CD4-positive, CD25-positive, alpha-beta regulatory T cell (primary cell): ENCODE measurements at regions not wholly inside any gene's neighbourhood (a gene's known extent, or its start where the extent isn't known, plus 50 kb on each side); places are given as distances from the start of the nearest gene placed in this dataset.
"Not testable (repeated sequence)": the region's sequence is repeated elsewhere in the genome, so short reads cannot be mapped to it uniquely, and the experiment has no call there.

ENCODE experiments used
- ATAC-seq, 2 donors: fragments of 150-1000 bp; cut with Tn5 transposase; one replicate each; pipeline ENCODE4 v1.10.0; 2021; ENCODE audit warnings: low read depth in 2 of 2, moderate number of reproducible peaks in 2 of 2, moderate library complexity in 1 of 2
- DNase-seq, 3 donors: peaks; one replicate each; pipeline versions ENCODE4 v3.0.0 to v3.0.0-alpha.2; 2012 to 2022; ENCODE audit warnings: mixed read lengths in 1 of 3
- H3K27ac ChIP-seq: one replicate; pipeline ENCODE4 v1.7.0; 2013; ENCODE audit warnings: mild to moderate bottlenecking, low read length; ENCODE audit not compliant: insufficient read depth, poor library complexity, severe bottlenecking
- H3K27me3 ChIP-seq: one replicate; pipeline ENCODE4 v1.7.0; 2013; ENCODE audit warnings: low read length; ENCODE audit not compliant: control insufficient read depth, insufficient read depth
- H3K36me3 ChIP-seq: one replicate; pipeline ENCODE4 v1.7.0; 2013; ENCODE audit warnings: mild to moderate bottlenecking, low read length, moderate library complexity; ENCODE audit not compliant: control insufficient read depth, insufficient read depth
- H3K4me1 ChIP-seq: 2 replicates; pipeline ENCODE4 v1.7.0; 2013; ENCODE audit warnings: mild to moderate bottlenecking, low read length; ENCODE audit not compliant: insufficient read depth, control insufficient read depth, poor library complexity, severe bottlenecking
- H3K4me3 ChIP-seq: one replicate; pipeline ENCODE4 v1.7.0; 2013; ENCODE audit warnings: low read depth, mild to moderate bottlenecking, low read length, moderate library complexity
- H3K9me3 ChIP-seq, 2 experiments: 1 replicate in 1 of 2; 2 replicates in 1 of 2; pipeline ENCODE4 v1.7.0; 2013; ENCODE audit warnings: low read length in 2 of 2, mild to moderate bottlenecking in 1 of 2, moderate library complexity in 1 of 2; ENCODE audit not compliant: control insufficient read depth in 2 of 2
- H3K27ac Mint-ChIP-seq, 3 donors: one replicate each; pipeline ENCODE4 v1.8.0; 2020 to 2022; ENCODE audit warnings: mild to moderate bottlenecking in 3 of 3, mixed read lengths in 3 of 3, moderate library complexity in 2 of 3
- H3K27me3 Mint-ChIP-seq: one replicate; pipeline ENCODE4 v1.8.0; 2022; ENCODE audit warnings: mild to moderate bottlenecking, mixed read lengths
- H3K36me3 Mint-ChIP-seq: one replicate; pipeline ENCODE4 v1.8.0; 2020; ENCODE audit warnings: mixed read lengths
- H3K4me1 Mint-ChIP-seq, 4 donors: one replicate each; pipeline ENCODE4 v1.8.0; 2020 to 2022; ENCODE audit warnings: mixed read lengths in 4 of 4, mild to moderate bottlenecking in 1 of 4
- H3K4me3 Mint-ChIP-seq, 4 donors: one replicate each; pipeline ENCODE4 v1.8.0; 2020 to 2022; ENCODE audit warnings: mild to moderate bottlenecking in 4 of 4, mixed read lengths in 4 of 4, moderate library complexity in 3 of 4
- H3K9me3 Mint-ChIP-seq, 7 donors: one replicate each; pipeline ENCODE4 v1.8.0; 2020 to 2022; ENCODE audit warnings: mixed read lengths in 7 of 7, mild to moderate bottlenecking in 3 of 7, moderate library complexity in 2 of 7

DNA sequence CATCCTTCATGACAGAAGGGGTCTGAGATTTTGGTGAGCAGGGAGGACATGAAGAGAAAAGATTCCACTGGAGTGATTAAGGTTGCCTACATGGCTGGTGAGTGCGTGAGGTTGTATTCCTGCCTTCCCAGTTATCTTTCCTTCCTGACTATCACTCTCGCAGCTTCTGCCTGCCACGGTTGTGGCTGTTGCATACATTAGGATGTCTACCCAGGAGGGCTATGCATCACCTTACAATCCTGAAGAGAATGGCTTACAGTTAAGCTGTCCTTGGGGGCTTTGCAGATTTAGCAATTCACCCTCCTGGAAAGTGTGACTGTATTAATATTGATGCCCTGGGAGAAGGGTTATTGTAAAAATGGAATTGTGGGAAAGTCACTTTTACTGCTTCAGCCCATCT, 571.0 kb downstream of the TSN start:
- H3K36me3 ChIP-seq: no peaks in the 10 kb centered on the region
- no peaks in the 10 kb centered on the region for H3K4me1 ChIP-seq
- Mint-ChIP-seq H3K27me3 (no peaks in the 10 kb centered on the region), H3K4me3 (no peak overlapping the region), H3K9me3 (peaks cover 0 to 2% (median 0%) of the 10 kb centered on the region in 7 donors), H3K4me1 (no peaks in the 10 kb centered on the region), H3K27ac (no peak overlapping the region), H3K36me3 (no peaks in the 10 kb centered on the region)
- no peak for DNase-seq
- no peaks in the 10 kb centered on the region for H3K9me3 ChIP-seq
- H3K27ac ChIP-seq: no peak overlapping the region
- no peaks in the 10 kb centered on the region for H3K27me3 ChIP-seq
- no peak for ATAC-seq
- H3K4me3 ChIP-seq: no peak overlapping the region

DNA sequence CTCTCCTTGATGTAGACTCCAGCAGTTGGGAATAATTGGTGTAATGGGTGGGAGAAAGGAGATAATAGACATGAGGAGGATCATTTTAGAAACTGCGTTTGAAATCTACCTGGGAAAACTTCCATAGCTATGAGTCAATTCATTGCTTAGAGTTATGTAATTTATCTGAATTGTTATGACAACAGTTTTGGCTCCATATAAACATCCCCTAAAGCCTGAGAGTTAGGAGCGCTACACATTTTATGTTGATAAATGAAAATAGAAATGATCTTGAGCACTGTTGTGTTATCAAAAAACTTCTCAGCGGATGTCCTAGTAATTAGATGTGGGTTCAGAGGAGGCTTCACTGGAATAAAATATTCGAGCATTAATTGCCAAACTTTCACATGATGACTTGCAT, 573.4 kb downstream of the TSN start:
- no peaks in the 10 kb centered on the region for H3K27me3 Mint-ChIP-seq
- H3K9me3 ChIP-seq: no peaks in the 10 kb centered on the region
- H3K27ac Mint-ChIP-seq: no peak overlapping the region
- H3K36me3 ChIP-seq: no peaks in the 10 kb centered on the region
- H3K9me3 Mint-ChIP-seq: peaks cover 0 to 2% (median 0%) of the 10 kb centered on the region in 7 donors
- no peaks in the 10 kb centered on the region for H3K4me1 ChIP-seq
- H3K4me1 Mint-ChIP-seq: no peaks in the 10 kb centered on the region
- no peak for ATAC-seq
- H3K27ac ChIP-seq: no peak overlapping the region
- no peaks in the 10 kb centered on the region for H3K27me3 ChIP-seq
- DNase-seq: no peak
- no peak overlapping the region for H3K4me3 Mint-ChIP-seq
- no peaks in the 10 kb centered on the region for H3K36me3 Mint-ChIP-seq
- H3K4me3 ChIP-seq: no peak overlapping the region

DNA sequence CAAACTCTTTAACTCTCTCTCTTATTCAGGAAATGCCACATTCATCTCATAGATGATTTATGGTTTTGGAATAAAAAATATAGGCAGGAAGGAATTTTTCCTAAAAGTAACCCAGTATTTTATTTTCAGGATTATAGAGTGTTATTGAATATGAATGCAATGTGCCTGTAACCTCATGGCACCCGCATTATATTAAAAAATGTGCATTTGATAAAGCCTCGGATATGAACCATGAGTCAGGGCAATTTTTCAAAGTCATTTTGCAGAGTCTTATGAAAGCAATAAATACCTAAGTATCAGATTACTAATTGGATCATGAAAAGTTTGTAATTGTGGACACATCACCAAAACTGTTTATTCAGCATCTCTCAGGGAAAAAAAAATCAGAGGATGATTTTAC, 573.8 kb downstream of the TSN start:
- H3K9me3 Mint-ChIP-seq: peaks cover 0 to 3% (median 0%) of the 10 kb centered on the region in 7 donors
- Histone ChIP-seq H3K36me3 (no peaks in the 10 kb centered on the region), H3K9me3 (no peaks in the 10 kb centered on the region), H3K27me3 (no peaks in the 10 kb centered on the region), H3K4me3 (no peak overlapping the region), H3K27ac (no peak overlapping the region), H3K4me1 (no peaks in the 10 kb centered on the region)
- H3K36me3 Mint-ChIP-seq: no peaks in the 10 kb centered on the region
- no peaks in the 10 kb centered on the region for H3K4me1 Mint-ChIP-seq
- no peak overlapping the region for H3K4me3 Mint-ChIP-seq
- DNase-seq (no peak), ATAC-seq (no peak)
- no peak overlapping the region for H3K27ac Mint-ChIP-seq
- H3K27me3 Mint-ChIP-seq: no peaks in the 10 kb centered on the region

DNA sequence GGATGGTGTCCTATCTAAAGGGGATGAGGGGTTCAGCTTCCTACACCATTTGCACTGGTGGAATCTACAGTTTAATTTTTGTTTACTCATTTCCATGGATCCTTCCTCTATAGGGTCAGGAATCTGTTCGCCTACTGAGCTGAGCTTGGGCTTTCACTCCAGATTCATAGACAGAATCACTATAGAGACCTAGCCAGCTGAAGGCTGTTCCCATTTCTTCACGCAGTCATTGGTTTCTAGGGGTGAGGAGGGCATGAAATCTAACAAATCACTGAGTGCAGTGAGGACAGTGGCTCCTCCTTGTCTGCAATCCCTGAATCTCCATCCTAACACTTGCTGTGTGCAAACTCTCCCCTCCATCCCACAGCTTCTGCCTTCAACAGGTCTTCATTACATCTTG, 578.5 kb downstream of the TSN start:
- Histone ChIP-seq H3K9me3 (no peaks in the 10 kb centered on the region), H3K36me3 (no peaks in the 10 kb centered on the region), H3K4me3 (no peak overlapping the region), H3K4me1 (no peaks in the 10 kb centered on the region), H3K27me3 (no peaks in the 10 kb centered on the region), H3K27ac (no peak overlapping the region)
- Mint-ChIP-seq H3K27me3 (no peaks in the 10 kb centered on the region), H3K4me3 (no peak overlapping the region), H3K27ac (no peak overlapping the region), H3K4me1 (no peaks in the 10 kb centered on the region), H3K9me3 (peaks cover 0 to 3% (median 0%) of the 10 kb centered on the region in 7 donors), H3K36me3 (no peaks in the 10 kb centered on the region)
- no peak for DNase-seq
- ATAC-seq: no peak

DNA sequence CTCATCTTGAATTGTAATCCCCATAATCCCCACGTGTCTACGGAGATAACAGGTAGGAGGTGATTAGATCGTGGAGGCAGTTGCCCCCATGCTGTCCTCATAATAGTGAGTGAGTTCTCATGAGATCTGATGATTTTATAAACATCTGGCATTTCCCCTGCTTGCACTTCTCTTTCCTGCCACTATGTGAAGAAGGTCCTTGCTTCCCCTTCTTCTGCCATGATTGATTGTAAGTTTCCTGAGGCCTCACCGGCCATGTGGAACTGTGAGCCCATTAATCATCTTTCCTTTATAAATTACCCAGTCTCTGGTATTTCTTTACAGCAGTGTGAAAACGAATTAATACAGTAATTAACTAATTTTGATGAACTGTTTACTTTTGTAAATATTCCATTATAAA, 582.5 kb downstream of the TSN start:
- Mint-ChIP-seq H3K4me1 (no peaks in the 10 kb centered on the region), H3K9me3 (peaks cover 0 to 3% (median 1%) of the 10 kb centered on the region in 7 donors), H3K4me3 (no peak overlapping the region), H3K27me3 (no peaks in the 10 kb centered on the region), H3K36me3 (no peaks in the 10 kb centered on the region), H3K27ac (no peak overlapping the region)
- H3K36me3 ChIP-seq: no peaks in the 10 kb centered on the region
- H3K9me3 ChIP-seq: no peaks in the 10 kb centered on the region
- H3K27me3 ChIP-seq: no peaks in the 10 kb centered on the region
- no peak for DNase-seq
- H3K4me3 ChIP-seq: no peak overlapping the region
- no peak overlapping the region for H3K27ac ChIP-seq
- no peaks in the 10 kb centered on the region for H3K4me1 ChIP-seq
- ATAC-seq: no peak

DNA sequence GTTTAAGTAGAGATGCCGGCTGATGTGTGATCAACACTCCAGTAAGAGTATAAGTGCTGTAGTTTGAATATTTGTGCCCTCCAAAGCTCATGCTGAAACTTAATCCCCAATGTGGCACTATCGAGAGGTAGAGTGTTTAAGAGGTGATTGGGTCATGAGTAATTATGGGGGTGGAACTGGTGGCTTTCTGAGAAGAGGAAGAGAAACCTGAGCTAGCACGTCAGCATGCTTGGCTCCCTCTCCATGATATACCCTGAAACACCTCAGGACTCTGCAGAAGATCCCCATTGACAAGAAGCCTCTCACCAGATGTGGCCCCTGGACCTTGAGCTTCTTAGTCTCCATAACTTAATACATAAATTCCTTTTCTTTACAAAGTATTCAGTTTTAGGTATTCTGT, 584.8 kb downstream of the TSN start:
- ATAC-seq (no peak), DNase-seq (no peak)
- Mint-ChIP-seq H3K36me3 (no peaks in the 10 kb centered on the region), H3K27ac (no peak overlapping the region), H3K4me1 (no peaks in the 10 kb centered on the region), H3K4me3 (no peak overlapping the region), H3K9me3 (peaks cover 0 to 4% (median 2%) of the 10 kb centered on the region in 7 donors), H3K27me3 (no peaks in the 10 kb centered on the region)
- H3K27ac ChIP-seq: no peak overlapping the region
- H3K4me3 ChIP-seq: no peak overlapping the region
- H3K4me1 ChIP-seq: no peaks in the 10 kb centered on the region
- H3K9me3 ChIP-seq: no peaks in the 10 kb centered on the region
- H3K27me3 ChIP-seq: no peaks in the 10 kb centered on the region
- H3K36me3 ChIP-seq: no peaks in the 10 kb centered on the region

DNA sequence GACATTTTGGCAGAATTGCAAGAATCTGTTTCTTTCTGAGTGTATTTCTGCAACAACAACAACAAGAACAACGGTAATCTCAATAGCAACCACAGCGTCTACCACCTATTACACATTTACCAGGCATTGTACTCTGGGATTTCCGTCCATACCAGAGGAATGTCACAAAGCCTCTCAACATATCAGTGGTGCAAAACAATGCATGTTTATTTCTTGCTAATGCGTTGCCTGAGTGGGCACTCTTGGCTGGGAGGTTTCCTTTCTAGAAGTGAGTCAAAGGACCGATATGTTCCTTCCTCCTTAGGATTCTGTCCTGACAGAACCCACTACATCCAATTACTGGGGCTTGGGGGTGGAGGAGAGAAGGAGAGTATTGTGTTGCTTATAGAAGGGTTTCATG, 585.6 kb downstream of the TSN start:
- Histone ChIP-seq H3K4me3 (no peak overlapping the region), H3K27ac (no peak overlapping the region), H3K9me3 (no peaks in the 10 kb centered on the region), H3K4me1 (no peaks in the 10 kb centered on the region), H3K27me3 (no peaks in the 10 kb centered on the region), H3K36me3 (no peaks in the 10 kb centered on the region)
- Mint-ChIP-seq H3K27me3 (no peaks in the 10 kb centered on the region), H3K27ac (no peak overlapping the region), H3K4me1 (no peaks in the 10 kb centered on the region), H3K36me3 (no peaks in the 10 kb centered on the region), H3K4me3 (no peak overlapping the region), H3K9me3 (peaks cover 0 to 7% (median 2%) of the 10 kb centered on the region in 7 donors)
- no peak for DNase-seq
- ATAC-seq: no peak

DNA sequence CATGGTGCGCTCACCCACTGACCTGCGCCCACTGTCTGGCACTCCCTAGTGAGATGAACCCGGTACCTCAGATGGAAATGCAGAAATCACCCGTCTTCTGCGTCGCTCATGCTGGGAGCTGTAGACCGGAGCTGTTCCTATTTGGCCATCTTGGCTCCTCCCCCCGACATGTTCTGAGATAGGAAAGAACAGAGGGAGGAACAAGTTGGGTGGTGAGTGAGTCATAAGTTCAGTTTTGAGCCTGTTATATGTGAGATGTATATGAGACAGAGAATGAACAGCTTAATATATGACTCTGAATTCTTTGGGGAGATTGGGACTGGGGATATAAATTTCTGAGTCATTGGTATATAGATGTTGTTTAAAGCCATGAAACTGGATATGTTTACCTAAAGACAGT, 596.7 kb downstream of the TSN start:
- not testable (repeated sequence) for H3K4me1 Mint-ChIP-seq, H3K27ac ChIP-seq, H3K9me3 ChIP-seq, H3K4me3 ChIP-seq, H3K9me3 Mint-ChIP-seq, H3K36me3 ChIP-seq, H3K4me1 ChIP-seq, H3K27ac Mint-ChIP-seq, DNase-seq, H3K36me3 Mint-ChIP-seq, ATAC-seq, H3K27me3 Mint-ChIP-seq, H3K27me3 ChIP-seq, H3K4me3 Mint-ChIP-seq
